ENCODE measurements at regions not wholly inside any gene's neighbourhood (a gene's known extent, or its start where the extent isn't known, plus 50 kb on each side); places are given as distances from the start of the nearest gene placed in this dataset.

GRCh38 chr10:108049668-108050067 lies 885.2 kb upstream of the SORCS1 start:
- WGBS, 3 donors, result 92 to 96% (median 95%) methylated on average over 1 of the region's 1 CpG
- Histone ChIP-seq H3K36me3 (no peaks in the 10 kb centered on the region), H3K4me3 (no peak overlapping the region), H3K27me3 (no peaks in the 10 kb centered on the region), H3K4me1 (ENCODE audit: insufficient read depth) (no peaks in the 10 kb centered on the region), H3K9me3 (no peaks in the 10 kb centered on the region), H3K27ac (no peak overlapping the region)
- intact Hi-C loops (cut with DNase I), result no loop called here
- TF ChIP-seq POLR2A (IDR thresholded peaks at IDR 0.05) (no peak), CTCF (IDR thresholded peaks at IDR 0.05) (no peak), EP300 (IDR thresholded peaks at IDR 0.05) (no peak)
- DNase-seq, result no peak

- no peak overlapping the region for H3K4me3 ChIP-seq
- TF ChIP-seq POLR2A (IDR thresholded peaks at IDR 0.05), result no peak
- TF ChIP-seq CTCF (IDR thresholded peaks at IDR 0.05), result no peak
- TF ChIP-seq EP300 (IDR thresholded peaks at IDR 0.05), result no peak
- 90 to 96% (median 92%) methylated on average over 2 of the region's 2 CpGs for WGBS, 3 donors
- no peak overlapping the region for H3K27ac ChIP-seq
- no peak for DNase-seq
- intact Hi-C loops (cut with DNase I), result no loop called here
- no peaks in the 10 kb centered on the region for H3K9me3 ChIP-seq
- H3K4me1 ChIP-seq (ENCODE audit: insufficient read depth), result no peaks in the 10 kb centered on the region
- H3K27me3 ChIP-seq, result no peaks in the 10 kb centered on the region
- H3K36me3 ChIP-seq, result no peaks in the 10 kb centered on the region
These were observed 884.4 kb upstream of the SORCS1 start for GRCh38 chr10:108048898-108049297.

- H3K4me1 ChIP-seq (ENCODE audit: insufficient read depth), result no peaks in the 10 kb centered on the region
- intact Hi-C loops (cut with DNase I), result no loop called here
- no peak for DNase-seq
- no peak overlapping the region for H3K4me3 ChIP-seq
- TF ChIP-seq POLR2A (IDR thresholded peaks at IDR 0.05) (no peak), CTCF (IDR thresholded peaks at IDR 0.05) (no peak)
- H3K36me3 ChIP-seq, result no peaks in the 10 kb centered on the region
- 90 to 92% (median 91%) methylated on average over 8 of the region's 8 CpGs for WGBS, 3 donors
- H3K27me3 ChIP-seq, result no peaks in the 10 kb centered on the region
- H3K9me3 ChIP-seq, result no peaks in the 10 kb centered on the region
- no peak overlapping the region for H3K27ac ChIP-seq
These were observed 875.5 kb upstream of the SORCS1 start for GRCh38 chr10:108039821-108040584.

GRCh38 chr10:108037061-108037460 lies 872.6 kb upstream of the SORCS1 start:
- DNase-seq, result no peak
- H3K4me3 ChIP-seq, result no peak overlapping the region
- no peaks in the 10 kb centered on the region for H3K4me1 ChIP-seq (ENCODE audit: insufficient read depth)
- H3K27me3 ChIP-seq, result no peaks in the 10 kb centered on the region
- no peaks in the 10 kb centered on the region for H3K36me3 ChIP-seq
- intact Hi-C loops (cut with DNase I), result no loop called here
- TF ChIP-seq EP300 (IDR thresholded peaks at IDR 0.05) (no peak), POLR2A (IDR thresholded peaks at IDR 0.05) (no peak), CTCF (IDR thresholded peaks at IDR 0.05) (no peak)
- H3K27ac ChIP-seq, result no peak overlapping the region
- no peaks in the 10 kb centered on the region for H3K9me3 ChIP-seq

Data from ovary (tissue), 7 donors.